ENCODE measurements at regions not wholly inside any gene's neighbourhood (a gene's known extent, or its start where the extent isn't known, plus 50 kb on each side); places are given as distances from the start of the nearest gene placed in this dataset.

DNA sequence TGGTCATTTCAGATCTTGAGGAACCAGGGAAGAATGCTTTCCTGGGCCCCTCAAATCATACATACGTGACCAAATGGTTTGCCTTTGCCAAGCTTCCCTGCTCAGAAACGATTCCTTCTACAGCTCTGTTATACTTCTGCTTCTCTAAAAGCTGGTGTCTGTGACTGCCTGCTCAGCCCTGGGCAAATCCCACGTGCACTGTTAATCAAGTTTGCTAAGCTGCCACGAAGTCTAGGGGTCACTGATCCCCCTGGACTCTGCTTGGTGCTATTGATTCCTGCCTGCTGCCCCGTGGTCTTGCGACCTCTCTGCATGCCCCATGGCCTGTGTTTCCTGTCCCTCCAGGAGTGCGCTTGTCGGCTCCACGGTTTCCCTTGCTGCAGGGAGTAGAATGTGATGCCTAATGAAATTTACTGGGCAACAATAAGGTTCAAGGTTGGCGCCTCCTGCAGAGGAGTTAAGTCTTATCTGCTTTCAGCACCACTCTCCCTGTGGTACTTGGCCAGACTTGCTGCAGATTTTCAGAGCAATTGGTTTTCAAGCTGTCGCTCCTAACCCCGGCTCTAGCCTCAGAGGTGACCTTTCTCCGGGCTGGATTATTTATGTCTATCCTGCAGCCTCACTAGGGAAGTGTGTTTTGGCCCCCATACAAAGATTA, 201.6 kb upstream of the FZD8 start:
- TF ChIP-seq TAF1 (IDR thresholded peaks at IDR 0.05; ENCODE audit: borderline replicate concordance, low read depth, low read length) (no peak), POLR2AphosphoS5 (IDR thresholded peaks at IDR 0.05; ENCODE audit: low read depth, low read length) (no peak), POLR2A (IDR thresholded peaks at IDR 0.05; ENCODE audit: low read depth, low read length) (no peak)

Data from GM12892 (cell line).